H1 (cell line): ENCODE measurements at regions not wholly inside any gene's neighbourhood (a gene's known extent, or its start where the extent isn't known, plus 50 kb on each side); places are given as distances from the start of the nearest gene placed in this dataset.

Experiments used
- CTCF ChIA-PET: fragments of 300-600 bp; sonication (Branson Sonifier 250); formaldehyde crosslinking; loops from one replicate; lab custom pipeline; 2021; ENCODE audit not compliant: partially characterized antibody; lab: Charles Lee
- POLR2A ChIA-PET: fragments of 300-600 bp; sonication (Branson Sonifier 250); formaldehyde crosslinking; loops from one replicate; lab custom pipeline; 2021; ENCODE audit warnings: inconsistent platforms; ENCODE audit not compliant: partially characterized antibody; lab: Charles Lee
- DNase-seq, 2 experiments: peaks; one replicate each; pipeline versions ENCODE4 v3.0.0 to v3.0.0-alpha.2; 2010 to 2022; ENCODE audit warnings: low spot score in 2 of 2, low read depth in 1 of 2, mixed read lengths in 1 of 2
- FAIRE-seq: peaks from 2 replicates; lab custom pipeline; 2011; peaks lifted over from hg19 to GRCh38; lab: Jason Lieb, UNC
- H2AFZ ChIP-seq: 2 replicates; pipeline ENCODE4 v1.8.1; 2012; ENCODE audit warnings: low read length, inconsistent platforms
- H2AK5ac ChIP-seq: 2 replicates; pipeline ENCODE4 v1.6.1; 2013; ENCODE audit warnings: low read depth, low read length
- H2BK120ac ChIP-seq: replicated peaks from 2 replicates; pipeline ENCODE3; 2013; ENCODE audit warnings: low read depth, low read length, inconsistent platforms
- H2BK12ac ChIP-seq: 2 replicates; pipeline ENCODE4 v1.6.1; 2013; ENCODE audit warnings: low read depth, low read length
- H2BK15ac ChIP-seq: 2 replicates; pipeline ENCODE4 v1.6.1; 2013; ENCODE audit warnings: low read length
- H2BK20ac ChIP-seq: 2 replicates; pipeline ENCODE4 v1.6.1; 2013; ENCODE audit warnings: low read length
- H2BK5ac ChIP-seq: 2 replicates; pipeline ENCODE4 v1.6.1; 2013; ENCODE audit warnings: low read depth, low read length
- H3K14ac ChIP-seq: 2 replicates; pipeline ENCODE4 v1.6.1; 2013; ENCODE audit warnings: inconsistent platforms; ENCODE audit not compliant: insufficient read length
- H3K18ac ChIP-seq: 2 replicates; pipeline ENCODE4 v1.6.1; 2013; ENCODE audit warnings: low read length; ENCODE audit errors: extremely low read depth
- H3K23ac ChIP-seq: 2 replicates; pipeline ENCODE4 v1.6.1; 2013; ENCODE audit warnings: inconsistent platforms; ENCODE audit not compliant: insufficient read length
- H3K23me2 ChIP-seq: 2 replicates; pipeline ENCODE4 v1.6.1; 2013; ENCODE audit warnings: low read depth, low read length
- H3K27ac ChIP-seq: 2 replicates; pipeline ENCODE4 v1.6.1; 2011; ENCODE audit warnings: low read depth, low read length, inconsistent platforms
- H3K27me3 ChIP-seq, 4 experiments: replicated peaks in 1 of 4; 1 replicate in 1 of 4; 2 replicates in 3 of 4; pipeline versions ENCODE4 v1.6.1 to v1.8.1; 2011 to 2013; ENCODE audit warnings: low read length in 3 of 4, mild to moderate bottlenecking in 3 of 4, inconsistent platforms in 2 of 4, mixed read lengths in 2 of 4, moderate library complexity in 1 of 4; ENCODE audit not compliant: control insufficient read depth in 3 of 4, insufficient read depth in 3 of 4; ENCODE audit errors: extremely low read depth in 1 of 4
- H3K36me3 ChIP-seq, 4 experiments: 2 replicates each; pipeline versions ENCODE4 v1.6.1 to v1.8.1; 2011 to 2013; ENCODE audit warnings: mild to moderate bottlenecking in 4 of 4, low read length in 3 of 4, moderate library complexity in 2 of 4, control low read depth in 1 of 4, inconsistent platforms in 1 of 4; ENCODE audit not compliant: insufficient read depth in 4 of 4, control insufficient read depth in 2 of 4
- H3K4ac ChIP-seq: replicated peaks from 2 replicates; pipeline ENCODE3; 2013; ENCODE audit warnings: low read length, low read depth, mixed read lengths, inconsistent platforms; ENCODE audit not compliant: insufficient read length
- H3K4me1 ChIP-seq, 4 experiments: replicated peaks in 1 of 4; 1 replicate in 1 of 4; 2 replicates in 3 of 4; pipeline versions ENCODE4 v1.6.1 to v1.8.1; 2011 to 2013; ENCODE audit warnings: low read length in 3 of 4, inconsistent platforms in 2 of 4, mixed read lengths in 1 of 4; ENCODE audit not compliant: insufficient read depth in 4 of 4, control insufficient read depth in 3 of 4
- H3K4me2 ChIP-seq, 2 experiments: 2 replicates each; pipeline versions ENCODE4 v1.6.1 to v1.8.1; 2011 to 2013; ENCODE audit warnings: low read depth in 2 of 2, low read length in 2 of 2, control low read depth in 1 of 2, inconsistent platforms in 1 of 2, mild to moderate bottlenecking in 1 of 2; ENCODE audit not compliant: insufficient read depth in 1 of 2
- H3K4me3 ChIP-seq, 4 experiments: fragments of 200-600, 300-600 bp in 1 of 4; sonication (generic), shearing (Covaris generic), sonication (Bioruptor Twin) in 1 of 4; 2 replicates each; pipeline versions ENCODE4 v1.5.1 to v1.8.1; 2011 to 2016; ENCODE audit warnings: low read length in 4 of 4, low read depth in 3 of 4, control low read depth in 2 of 4, inconsistent platforms in 2 of 4, mild to moderate bottlenecking in 2 of 4, mixed read lengths in 1 of 4, moderate library complexity in 1 of 4; ENCODE audit not compliant: insufficient read depth in 2 of 4; ENCODE audit errors: extremely low read depth in 1 of 4
- H3K56ac ChIP-seq: replicated peaks from 2 replicates; pipeline ENCODE3; 2013; ENCODE audit warnings: low read depth, mild to moderate bottlenecking, mixed read lengths, low read length, inconsistent platforms; ENCODE audit not compliant: insufficient read length
- H3K79me1 ChIP-seq: 2 replicates; pipeline ENCODE4 v1.6.1; 2013; ENCODE audit warnings: low read depth, low read length, control low read depth
- H3K79me2 ChIP-seq, 2 experiments: 2 replicates each; pipeline versions ENCODE4 v1.6.1 to v1.8.1; 2012 to 2013; ENCODE audit warnings: low read length in 2 of 2, mild to moderate bottlenecking in 2 of 2, inconsistent platforms in 1 of 2; ENCODE audit not compliant: insufficient read depth in 2 of 2, control insufficient read depth in 1 of 2
- H3K9ac ChIP-seq, 4 experiments: replicated peaks in 1 of 4; 1 replicate in 1 of 4; 2 replicates in 3 of 4; pipeline versions ENCODE4 v1.6.1 to v1.8.1; 2011 to 2013; ENCODE audit warnings: low read depth in 3 of 4, low read length in 3 of 4, control low read depth in 2 of 4, mild to moderate bottlenecking in 2 of 4, moderate library complexity in 2 of 4, inconsistent platforms in 1 of 4; ENCODE audit errors: extremely low read depth in 1 of 4
- H3K9me3 ChIP-seq, 2 experiments: 2 replicates each; pipeline versions ENCODE4 v1.6.1 to v1.8.1; 2012 to 2013; ENCODE audit warnings: mild to moderate bottlenecking in 2 of 2, moderate library complexity in 2 of 2, control low read depth in 1 of 2, inconsistent platforms in 1 of 2, low read depth in 1 of 2, low read length in 1 of 2, mixed read lengths in 1 of 2; ENCODE audit not compliant: insufficient read depth in 2 of 2
- H4K20me1 ChIP-seq, 2 experiments: replicated peaks in 1 of 2; 2 replicates each; pipeline versions ENCODE3 to v1.8.1; 2011 to 2013; ENCODE audit warnings: inconsistent platforms in 2 of 2, low read length in 2 of 2, mild to moderate bottlenecking in 1 of 2; ENCODE audit not compliant: insufficient read depth in 2 of 2, control insufficient read depth in 1 of 2
- H4K5ac ChIP-seq: 2 replicates; pipeline ENCODE4 v1.6.1; 2013; ENCODE audit warnings: low read length, low read depth, mixed read lengths, inconsistent platforms; ENCODE audit not compliant: insufficient read length
- H4K8ac ChIP-seq: 2 replicates; pipeline ENCODE4 v1.8.0; 2013; ENCODE audit warnings: mild to moderate bottlenecking, moderate library complexity, low read length, inconsistent platforms; ENCODE audit not compliant: insufficient read depth; ENCODE audit errors: extremely low read depth
- H4K91ac ChIP-seq: replicated peaks from 2 replicates; pipeline ENCODE3; 2013; ENCODE audit warnings: low read length, mixed read lengths, inconsistent platforms; ENCODE audit not compliant: insufficient read length
- GABPA ChIP-seq: IDR thresholded peaks from 2 replicates; pipeline ENCODE4 v1.6.1; 2011; ENCODE audit warnings: mild to moderate bottlenecking, low read length, moderate library complexity, borderline replicate concordance; ENCODE audit not compliant: insufficient read depth
- WGBS, 2 experiments: shearing (Covaris generic) in 1 of 2; methylation state at CpG; one replicate each; pipeline versions ENCODE4 v1.1.6 to v1.1.7; 2013 to 2015; ENCODE audit warnings: low lambda C conversion rate in 2 of 2, mixed read lengths in 2 of 2, inconsistent platforms in 1 of 2, low coverage in 1 of 2, missing lambda C conversion rate in 1 of 2; ENCODE audit not compliant: insufficient replicate concordance in 2 of 2, insufficient coverage in 1 of 2, insufficient read length in 1 of 2; ENCODE audit errors: extremely low coverage in 1 of 2, missing lambda C conversion rate in 1 of 2; 5-methylcytosine and 5-hydroxymethylcytosine counted together

DNA sequence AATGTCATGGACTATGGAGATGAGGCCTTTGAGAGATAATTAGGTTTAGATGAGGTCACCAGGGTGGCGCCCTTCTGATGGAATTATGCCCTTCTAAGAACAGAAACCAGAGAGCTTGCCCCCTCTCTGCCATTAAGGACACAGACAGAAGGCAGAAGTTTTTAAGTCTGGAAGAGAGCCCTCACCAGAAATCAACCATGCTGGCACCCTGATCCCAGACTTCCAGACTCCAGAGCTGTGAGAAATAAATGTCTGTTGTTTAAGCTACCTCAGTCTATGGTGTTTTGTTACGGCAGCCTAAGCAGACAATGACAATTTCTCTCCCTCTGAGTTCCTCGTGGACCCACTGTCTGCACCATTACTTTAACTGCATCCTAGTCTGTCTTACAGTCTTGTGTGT, 382.0 kb downstream of the GXYLT1 start:
- no peak overlapping the region for H2BK20ac ChIP-seq
- no peak overlapping the region for H2AFZ ChIP-seq
- no peak overlapping the region for H3K56ac ChIP-seq
- ChIA-PET CTCF (interaction anchor here (1.0 to 1.3 kb wide), 3 partner anchors 29 to 262 kb away, joined by 3 to 5 read pairs (median 4); no protein-coding TSS in a partner anchor), POLR2A (no interaction called here)
- H3K27ac ChIP-seq, result no peak overlapping the region
- H2BK12ac ChIP-seq, result no peak overlapping the region
- no peak overlapping the region for H3K4me3 ChIP-seq
- H3K79me1 ChIP-seq, result no peaks in the 10 kb centered on the region
- no peak overlapping the region for H3K4ac ChIP-seq
- H2BK15ac ChIP-seq, result no peak overlapping the region
- H3K18ac ChIP-seq, result no peak overlapping the region
- H3K14ac ChIP-seq, result no peak overlapping the region
- no peaks in the 10 kb centered on the region for H3K36me3 ChIP-seq
- no peak overlapping the region for H2BK120ac ChIP-seq
- H3K23me2 ChIP-seq, result peaks cover 1% of the 10 kb centered on the region; the same call in 1 of the 2 replicates
- no peak overlapping the region for H4K5ac ChIP-seq
- H3K23ac ChIP-seq, result no peak overlapping the region
- no peak for TF ChIP-seq GABPA
- FAIRE-seq (no peak), DNase-seq (no peak)
- no peaks in the 10 kb centered on the region for H4K20me1 ChIP-seq
- H3K4me1 ChIP-seq, result peaks cover 0 to 5% (median 0%) of the 10 kb centered on the region in 4 experiments; a peak in 1 of 7 replicates
- no peak overlapping the region for H2BK5ac ChIP-seq
- WGBS, 2 experiments, result 88% methylated on average over 3 of the region's 3 CpGs; no CpG with 5 or more reads in 1 of the 2 experiments
- H3K27me3 ChIP-seq, result no peaks in the 10 kb centered on the region
- no peak overlapping the region for H3K4me2 ChIP-seq
- H4K91ac ChIP-seq, result no peak overlapping the region
- no peaks in the 10 kb centered on the region for H3K79me2 ChIP-seq
- H2AK5ac ChIP-seq, result no peak overlapping the region
- H3K9ac ChIP-seq, result no peak overlapping the region
- H3K9me3 ChIP-seq, result no peaks in the 10 kb centered on the region
- no peak overlapping the region for H4K8ac ChIP-seq
